ENCODE measurements at regions not wholly inside any gene's neighbourhood (a gene's known extent, or its start where the extent isn't known, plus 50 kb on each side); places are given as distances from the start of the nearest gene placed in this dataset.

DNA sequence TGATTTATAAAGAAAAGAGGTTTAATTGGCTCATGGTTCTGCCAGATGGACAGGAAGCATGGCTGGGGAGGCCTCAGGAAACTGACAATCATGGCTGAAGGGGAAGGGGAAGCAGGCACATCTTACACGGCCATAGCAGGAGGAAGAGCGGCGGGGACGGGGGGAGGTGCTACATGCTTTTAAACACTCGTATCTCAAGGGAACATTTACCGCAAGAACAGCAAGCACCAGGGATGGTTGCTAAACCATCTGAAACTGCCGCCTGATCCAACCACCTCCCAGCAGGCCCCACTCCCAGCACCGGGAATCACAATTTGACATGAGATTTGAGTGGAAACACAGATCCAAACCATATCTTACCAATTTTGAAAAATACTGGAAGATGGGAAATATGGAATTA lies 362.8 kb downstream of the FBXO15 start:
- H3K36me3 ChIP-seq (ENCODE audit: insufficient read depth, low read length) = no peaks in the 10 kb centered on the region
- no peaks in the 10 kb centered on the region for H3K27me3 ChIP-seq (ENCODE audit: insufficient read depth, low read length, poor library complexity, severe bottlenecking)
- no peak overlapping the region for H3K9ac ChIP-seq (ENCODE audit: low read depth, low read length, poor library complexity, severe bottlenecking)
- H3F3A ChIP-seq (ENCODE audit: low read depth) = no peaks in the 10 kb centered on the region
- H3K4me3 ChIP-seq (ENCODE audit: low read length, poor library complexity, severe bottlenecking) = no peak overlapping the region
- no peaks in the 10 kb centered on the region for H3K9me2 ChIP-seq (replicated peaks; ENCODE audit: low read depth, low read length)
- no peak overlapping the region for H3K4me2 ChIP-seq (ENCODE audit: low read depth, low read length, poor library complexity, severe bottlenecking)
- no peak overlapping the region for H2AFZ ChIP-seq (ENCODE audit: low read length)
- no peaks in the 10 kb centered on the region for H3K9me3 ChIP-seq (ENCODE audit: insufficient read depth, low read depth, low read length)
- TF ChIP-seq, protein P1, sequence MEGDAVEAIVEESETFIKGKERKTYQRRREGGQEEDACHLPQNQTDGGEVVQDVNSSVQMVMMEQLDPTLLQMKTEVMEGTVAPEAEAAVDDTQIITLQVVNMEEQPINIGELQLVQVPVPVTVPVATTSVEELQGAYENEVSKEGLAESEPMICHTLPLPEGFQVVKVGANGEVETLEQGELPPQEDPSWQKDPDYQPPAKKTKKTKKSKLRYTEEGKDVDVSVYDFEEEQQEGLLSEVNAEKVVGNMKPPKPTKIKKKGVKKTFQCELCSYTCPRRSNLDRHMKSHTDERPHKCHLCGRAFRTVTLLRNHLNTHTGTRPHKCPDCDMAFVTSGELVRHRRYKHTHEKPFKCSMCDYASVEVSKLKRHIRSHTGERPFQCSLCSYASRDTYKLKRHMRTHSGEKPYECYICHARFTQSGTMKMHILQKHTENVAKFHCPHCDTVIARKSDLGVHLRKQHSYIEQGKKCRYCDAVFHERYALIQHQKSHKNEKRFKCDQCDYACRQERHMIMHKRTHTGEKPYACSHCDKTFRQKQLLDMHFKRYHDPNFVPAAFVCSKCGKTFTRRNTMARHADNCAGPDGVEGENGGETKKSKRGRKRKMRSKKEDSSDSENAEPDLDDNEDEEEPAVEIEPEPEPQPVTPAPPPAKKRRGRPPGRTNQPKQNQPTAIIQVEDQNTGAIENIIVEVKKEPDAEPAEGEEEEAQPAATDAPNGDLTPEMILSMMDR (conservative IDR thresholded peaks at IDR 0.05; ENCODE audit: low read length) = no peak
- TF ChIP-seq EZH2phosphoT487 (IDR thresholded peaks at IDR 0.05; ENCODE audit: borderline replicate concordance) = no peak
- no peaks in the 10 kb centered on the region for H3K79me2 ChIP-seq (ENCODE audit: insufficient read depth, low read length)
- H3K4me1 ChIP-seq (ENCODE audit: insufficient read depth, low read length, poor library complexity, severe bottlenecking) = peaks cover 11% of the 10 kb centered on the region
- no peaks in the 10 kb centered on the region for H4K20me1 ChIP-seq (ENCODE audit: insufficient read depth, low read length, poor library complexity, severe bottlenecking)

DNA sequence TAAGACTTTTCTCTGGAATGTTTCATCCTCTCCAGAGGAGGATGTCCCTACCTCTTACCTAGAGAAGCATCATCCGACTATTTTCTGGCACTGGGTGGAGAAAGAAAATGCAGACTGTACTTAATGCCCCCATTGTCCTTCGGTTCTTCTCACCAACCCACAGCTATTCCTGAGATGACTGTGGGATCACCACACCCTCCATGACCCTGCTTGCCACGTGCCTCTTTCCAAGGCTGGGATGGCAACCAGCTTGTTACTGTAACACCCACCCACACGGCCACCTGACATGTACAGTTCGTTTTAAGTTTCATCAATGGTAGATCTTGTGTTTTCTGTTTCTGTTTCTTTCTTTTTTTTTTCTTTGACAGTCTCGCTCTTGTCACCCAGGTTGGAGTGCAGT lies 365.2 kb downstream of the FBXO15 start:
- Histone ChIP-seq H3K9ac (ENCODE audit: low read depth, low read length, poor library complexity, severe bottlenecking) (no peak overlapping the region), H3K36me3 (ENCODE audit: insufficient read depth, low read length) (no peaks in the 10 kb centered on the region), H3K9me3 (ENCODE audit: insufficient read depth, low read depth, low read length) (no peaks in the 10 kb centered on the region), H3K4me2 (ENCODE audit: low read depth, low read length, poor library complexity, severe bottlenecking) (no peak overlapping the region), H3K9me2 (replicated peaks; ENCODE audit: low read depth, low read length) (no peaks in the 10 kb centered on the region), H4K20me1 (ENCODE audit: insufficient read depth, low read length, poor library complexity, severe bottlenecking) (no peaks in the 10 kb centered on the region), H3K27me3 (ENCODE audit: insufficient read depth, low read length, poor library complexity, severe bottlenecking) (no peaks in the 10 kb centered on the region), H2AFZ (ENCODE audit: low read length) (no peak overlapping the region), H3K79me2 (ENCODE audit: insufficient read depth, low read length) (no peaks in the 10 kb centered on the region), H3F3A (ENCODE audit: low read depth) (no peaks in the 10 kb centered on the region), H3K4me3 (ENCODE audit: low read length, poor library complexity, severe bottlenecking) (no peak overlapping the region), H3K4me1 (ENCODE audit: insufficient read depth, low read length, poor library complexity, severe bottlenecking) (peaks cover 36% of the 10 kb centered on the region)
- TF ChIP-seq, protein P1 (conservative IDR thresholded peaks at IDR 0.05; ENCODE audit: low read length) = no peak
- TF ChIP-seq EZH2phosphoT487 (IDR thresholded peaks at IDR 0.05; ENCODE audit: borderline replicate concordance) = no peak

DNA sequence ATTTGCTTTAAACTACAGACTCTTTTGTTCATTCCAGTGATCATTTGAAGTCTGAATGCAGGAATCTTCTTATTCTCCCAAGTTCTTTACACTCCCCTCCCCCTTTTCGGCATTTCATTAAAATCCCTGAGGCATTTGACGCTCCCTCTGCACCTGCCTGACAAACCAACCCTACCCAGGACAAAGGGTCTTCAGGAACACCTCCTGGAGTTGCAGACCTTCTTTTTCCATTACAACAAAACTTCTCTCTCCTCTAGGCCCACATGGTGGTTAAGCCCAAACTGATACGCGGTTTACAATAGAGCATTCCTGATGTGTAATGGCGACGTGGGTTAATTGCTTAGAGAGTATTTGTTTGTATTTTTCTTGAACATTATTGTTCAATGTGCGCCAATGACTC lies 367.4 kb downstream of the FBXO15 start:
- H3K27me3 ChIP-seq (ENCODE audit: insufficient read depth, low read length, poor library complexity, severe bottlenecking) = no peaks in the 10 kb centered on the region
- peaks cover 54% of the 10 kb centered on the region for H3K4me1 ChIP-seq (ENCODE audit: insufficient read depth, low read length, poor library complexity, severe bottlenecking)
- H3K4me3 ChIP-seq (ENCODE audit: low read length, poor library complexity, severe bottlenecking) = no peak overlapping the region
- no peak overlapping the region for H3K9ac ChIP-seq (ENCODE audit: low read depth, low read length, poor library complexity, severe bottlenecking)
- peaks cover 7% of the 10 kb centered on the region; the same call in 1 of the 2 replicates for H3F3A ChIP-seq (ENCODE audit: low read depth)
- no peak overlapping the region for H3K4me2 ChIP-seq (ENCODE audit: low read depth, low read length, poor library complexity, severe bottlenecking)
- H3K79me2 ChIP-seq (ENCODE audit: insufficient read depth, low read length) = no peaks in the 10 kb centered on the region
- no peaks in the 10 kb centered on the region for H4K20me1 ChIP-seq (ENCODE audit: insufficient read depth, low read length, poor library complexity, severe bottlenecking)
- H2AFZ ChIP-seq (ENCODE audit: low read length) = no peak overlapping the region
- H3K36me3 ChIP-seq (ENCODE audit: insufficient read depth, low read length) = no peaks in the 10 kb centered on the region
- H3K9me2 ChIP-seq (replicated peaks; ENCODE audit: low read depth, low read length) = no peaks in the 10 kb centered on the region
- TF ChIP-seq, protein P1 (conservative IDR thresholded peaks at IDR 0.05; ENCODE audit: low read length) = no peak
- no peak for TF ChIP-seq EZH2phosphoT487 (IDR thresholded peaks at IDR 0.05; ENCODE audit: borderline replicate concordance)
- no peaks in the 10 kb centered on the region for H3K9me3 ChIP-seq (ENCODE audit: insufficient read depth, low read depth, low read length)

Measured in Loucy (cell line).